ENCODE measurements at regions not wholly inside any gene's neighbourhood (a gene's known extent, or its start where the extent isn't known, plus 50 kb on each side); places are given as distances from the start of the nearest gene placed in this dataset.

DNA sequence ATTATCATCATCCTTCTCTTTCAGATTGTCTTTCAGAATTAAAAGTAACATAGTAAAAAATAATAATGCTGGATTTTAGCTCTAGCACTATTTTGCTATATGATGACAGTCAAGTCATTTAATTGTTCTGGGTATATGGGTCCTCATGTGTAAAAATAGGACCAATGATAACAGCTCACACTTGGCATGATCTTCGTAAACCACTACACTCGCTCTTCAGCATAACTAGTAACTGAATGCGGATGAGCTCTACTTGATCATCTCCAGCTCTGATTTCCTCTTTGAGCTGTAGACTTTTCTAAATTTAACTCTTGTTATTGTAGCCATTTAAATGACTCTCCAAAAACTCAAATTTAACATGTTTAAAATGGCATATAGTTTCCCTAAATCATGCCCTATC is 831.8 kb upstream of the HS3ST1 start:
- Histone ChIP-seq H3K4me1 (ENCODE audit: control insufficient read depth, low read depth, low read length) (no peaks in the 10 kb centered on the region), H3K27me3 (ENCODE audit: control insufficient read depth, insufficient read depth, low read length) (no peaks in the 10 kb centered on the region), H3K9ac (ENCODE audit: low read length) (no peak overlapping the region), H3K27ac (ENCODE audit: low read length) (no peak overlapping the region), H3K36me3 (ENCODE audit: control insufficient read depth, low read depth, low read length) (no peaks in the 10 kb centered on the region), H3K4me3 (ENCODE audit: low read length) (no peak overlapping the region), H3K9me3 (ENCODE audit: control insufficient read depth, low read depth, low read length) (peaks cover 4% of the 10 kb centered on the region)

DNA sequence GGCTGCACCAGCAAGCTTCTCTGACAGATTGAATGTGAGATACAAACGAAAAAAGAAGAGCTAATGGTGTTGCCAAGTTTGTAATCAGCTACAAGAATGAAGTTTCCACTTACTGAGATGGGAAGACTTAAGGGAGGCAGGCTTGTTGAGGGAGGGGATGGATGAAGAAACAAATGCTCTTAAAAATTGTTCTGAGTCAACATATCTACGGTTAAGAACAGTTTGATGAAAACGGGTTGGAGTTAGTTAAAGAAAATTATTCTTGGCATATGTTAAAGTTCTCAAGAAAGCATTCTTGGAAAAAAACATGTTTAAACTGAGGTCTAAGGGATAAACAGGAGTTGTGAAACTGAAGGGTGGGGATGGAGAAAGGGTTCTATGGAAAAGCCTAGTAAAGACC is 816.3 kb upstream of the HS3ST1 start:
- Histone ChIP-seq H3K27ac (ENCODE audit: low read length) (no peak overlapping the region), H3K4me1 (ENCODE audit: control insufficient read depth, low read depth, low read length) (peaks cover 27% of the 10 kb centered on the region), H3K9ac (ENCODE audit: low read length) (no peak overlapping the region), H3K36me3 (ENCODE audit: control insufficient read depth, low read depth, low read length) (no peaks in the 10 kb centered on the region), H3K9me3 (ENCODE audit: control insufficient read depth, low read depth, low read length) (no peaks in the 10 kb centered on the region), H3K4me3 (ENCODE audit: low read length) (no peak overlapping the region), H3K27me3 (ENCODE audit: control insufficient read depth, insufficient read depth, low read length) (no peaks in the 10 kb centered on the region)

DNA sequence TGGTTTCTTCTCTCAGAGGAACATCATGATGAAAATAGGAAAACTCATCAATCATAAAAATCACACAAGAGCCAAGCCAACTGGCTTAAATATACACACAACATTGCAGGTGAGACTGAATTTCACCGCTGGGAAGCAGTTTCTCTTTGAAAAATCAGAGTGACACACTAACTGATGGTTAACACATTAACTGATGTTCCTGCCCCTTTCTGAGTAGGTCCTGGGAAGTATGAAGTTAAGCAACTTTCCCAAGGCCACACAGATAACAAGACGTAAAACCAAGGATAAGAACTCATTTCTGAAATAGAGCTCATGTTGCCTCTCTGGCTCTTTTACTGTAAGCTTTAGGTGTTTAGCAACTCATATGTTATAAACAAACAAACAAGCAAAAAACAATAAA is 813.7 kb upstream of the HS3ST1 start:
- Histone ChIP-seq H3K9me3 (ENCODE audit: control insufficient read depth, low read depth, low read length) (no peaks in the 10 kb centered on the region), H3K4me1 (ENCODE audit: control insufficient read depth, low read depth, low read length) (peaks cover 27% of the 10 kb centered on the region), H3K36me3 (ENCODE audit: control insufficient read depth, low read depth, low read length) (no peaks in the 10 kb centered on the region), H3K27ac (ENCODE audit: low read length) (no peak overlapping the region), H3K27me3 (ENCODE audit: control insufficient read depth, insufficient read depth, low read length) (no peaks in the 10 kb centered on the region), H3K4me3 (ENCODE audit: low read length) (no peak overlapping the region), H3K9ac (ENCODE audit: low read length) (no peak overlapping the region)

DNA sequence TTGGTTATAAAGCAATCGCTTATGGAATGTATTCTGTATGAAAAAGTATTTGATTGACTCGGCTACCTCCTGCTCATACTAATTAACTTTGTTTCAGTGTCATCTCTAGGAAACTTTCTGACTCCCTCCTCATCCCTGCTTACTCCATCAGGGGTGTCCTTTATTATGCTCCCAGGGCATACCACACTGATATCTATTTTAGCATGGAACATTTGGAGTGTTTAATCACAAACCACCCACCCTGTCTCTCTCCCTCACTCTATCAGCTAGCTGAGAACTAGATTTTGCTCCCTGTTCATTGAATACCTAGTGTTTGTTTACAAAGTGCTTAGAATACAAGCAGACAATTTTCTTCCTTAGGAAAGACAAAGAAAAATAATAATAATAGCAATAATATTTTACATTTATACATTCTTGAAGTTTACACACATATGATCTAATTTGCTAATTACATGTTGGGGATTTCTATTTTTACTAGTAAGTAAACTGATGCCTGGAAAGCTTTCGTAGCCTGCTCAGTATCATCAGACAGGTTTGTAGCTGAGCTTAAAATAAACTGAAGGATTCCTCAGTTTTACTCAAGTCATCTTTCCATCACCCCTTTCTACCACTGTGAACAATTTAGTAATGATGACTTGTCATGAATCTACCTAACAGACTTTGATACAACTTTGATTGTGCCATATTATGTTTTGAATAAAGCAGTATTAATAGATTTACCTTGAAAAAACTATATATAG is 811.4 kb upstream of the HS3ST1 start:
- H3K27ac ChIP-seq (ENCODE audit: low read length), result no peak overlapping the region
- no peaks in the 10 kb centered on the region for H3K9me3 ChIP-seq (ENCODE audit: control insufficient read depth, low read depth, low read length)
- H3K36me3 ChIP-seq (ENCODE audit: control insufficient read depth, low read depth, low read length), result no peaks in the 10 kb centered on the region
- no peaks in the 10 kb centered on the region for H3K27me3 ChIP-seq (ENCODE audit: control insufficient read depth, insufficient read depth, low read length)
- H3K9ac ChIP-seq (ENCODE audit: low read length), result no peak overlapping the region
- H3K4me1 ChIP-seq (ENCODE audit: control insufficient read depth, low read depth, low read length), result peaks cover 27% of the 10 kb centered on the region
- no peak overlapping the region for H3K4me3 ChIP-seq (ENCODE audit: low read length)

DNA sequence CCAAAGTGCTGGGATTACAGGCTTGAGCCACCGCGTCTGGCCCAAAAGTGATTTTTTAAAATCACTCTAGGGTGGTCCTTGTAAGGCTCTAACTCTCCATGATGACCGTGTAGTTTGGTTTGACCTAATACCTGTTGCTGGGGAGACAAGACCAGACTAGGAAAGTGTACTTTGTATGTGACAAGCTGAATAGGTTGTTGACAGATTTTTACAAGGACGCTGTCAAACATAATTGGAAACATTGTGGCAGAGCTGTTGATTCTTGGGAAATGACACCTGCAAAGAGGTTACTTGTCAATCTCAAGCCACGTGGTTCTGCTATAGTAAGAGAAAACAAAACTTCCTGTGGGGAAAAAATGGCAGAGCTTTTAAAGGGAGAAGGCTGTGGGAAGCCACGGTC is 802.4 kb upstream of the HS3ST1 start:
- Histone ChIP-seq H3K9ac (ENCODE audit: low read length) (no peak overlapping the region), H3K36me3 (ENCODE audit: control insufficient read depth, low read depth, low read length) (no peaks in the 10 kb centered on the region), H3K27ac (ENCODE audit: low read length) (no peak overlapping the region), H3K4me3 (ENCODE audit: low read length) (no peak overlapping the region), H3K4me1 (ENCODE audit: control insufficient read depth, low read depth, low read length) (no peaks in the 10 kb centered on the region), H3K27me3 (ENCODE audit: control insufficient read depth, insufficient read depth, low read length) (no peaks in the 10 kb centered on the region), H3K9me3 (ENCODE audit: control insufficient read depth, low read depth, low read length) (no peaks in the 10 kb centered on the region)

DNA sequence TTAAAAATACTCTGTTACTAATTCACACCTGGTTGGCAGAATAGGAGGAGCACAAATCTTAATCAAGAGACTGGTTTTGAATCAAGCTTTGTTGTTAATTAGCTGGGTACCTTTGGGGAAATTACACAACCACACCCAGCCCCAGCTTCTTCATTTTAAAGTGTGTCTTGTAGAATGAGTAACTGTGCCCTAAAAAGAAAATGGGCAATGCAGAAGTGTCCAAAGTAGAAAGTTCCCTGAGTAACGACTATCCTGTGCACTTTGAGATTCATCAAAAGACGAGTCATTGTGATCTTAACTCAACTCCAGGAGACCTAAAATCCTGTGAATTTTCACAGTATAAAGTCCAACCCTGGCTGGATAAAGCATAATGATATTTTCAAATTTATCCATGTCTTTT is 792.3 kb upstream of the HS3ST1 start:
- Histone ChIP-seq H3K9me3 (ENCODE audit: control insufficient read depth, low read depth, low read length) (no peaks in the 10 kb centered on the region), H3K27me3 (ENCODE audit: control insufficient read depth, insufficient read depth, low read length) (no peaks in the 10 kb centered on the region), H3K36me3 (ENCODE audit: control insufficient read depth, low read depth, low read length) (no peaks in the 10 kb centered on the region), H3K4me1 (ENCODE audit: control insufficient read depth, low read depth, low read length) (no peaks in the 10 kb centered on the region), H3K27ac (ENCODE audit: low read length) (no peak overlapping the region), H3K9ac (ENCODE audit: low read length) (no peak overlapping the region), H3K4me3 (ENCODE audit: low read length) (no peak overlapping the region)

DNA sequence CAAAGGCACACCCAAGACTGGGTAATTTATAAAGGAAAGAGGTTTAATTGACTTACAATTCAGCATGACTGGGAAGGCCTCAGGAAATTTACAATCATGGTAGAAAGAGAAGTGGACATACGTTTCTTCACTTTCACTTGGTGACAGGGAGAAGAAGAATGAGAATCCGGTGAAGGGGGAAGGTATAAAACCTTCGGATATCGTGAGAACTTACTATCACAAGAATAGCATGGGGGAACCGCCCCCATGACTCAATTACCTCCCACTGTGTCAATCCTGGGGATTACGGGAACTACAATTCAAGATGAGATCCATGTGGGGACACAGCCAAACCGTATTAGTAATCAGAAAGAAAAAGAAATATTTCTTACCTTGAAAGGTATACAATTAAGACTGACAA is 782.9 kb upstream of the HS3ST1 start:
- Histone ChIP-seq H3K27me3 (ENCODE audit: control insufficient read depth, insufficient read depth, low read length) (no peaks in the 10 kb centered on the region), H3K4me3 (ENCODE audit: low read length) (no peak overlapping the region), H3K9ac (ENCODE audit: low read length) (no peak overlapping the region), H3K4me1 (ENCODE audit: control insufficient read depth, low read depth, low read length) (no peaks in the 10 kb centered on the region), H3K27ac (ENCODE audit: low read length) (no peak overlapping the region), H3K36me3 (ENCODE audit: control insufficient read depth, low read depth, low read length) (no peaks in the 10 kb centered on the region), H3K9me3 (ENCODE audit: control insufficient read depth, low read depth, low read length) (no peaks in the 10 kb centered on the region)

DNA sequence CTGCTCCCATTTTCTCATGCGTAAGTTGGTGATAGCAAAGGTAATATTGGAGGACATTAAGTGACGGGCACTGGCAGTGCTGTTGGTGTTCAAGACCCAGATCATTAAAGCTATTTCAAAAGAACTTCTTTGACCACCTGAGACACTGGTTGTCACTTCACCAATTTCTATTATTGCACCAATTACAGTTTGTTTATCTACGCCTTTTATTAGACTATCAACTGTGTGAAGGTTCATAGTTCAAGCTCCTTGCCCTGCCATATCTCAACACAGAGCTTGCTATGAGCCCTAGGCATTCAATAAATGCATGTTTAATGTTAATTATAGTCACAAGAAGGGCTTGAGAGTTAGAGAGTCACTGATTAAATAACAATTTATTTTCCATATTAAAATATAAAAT is 778.7 kb upstream of the HS3ST1 start:
- Histone ChIP-seq H3K36me3 (ENCODE audit: control insufficient read depth, low read depth, low read length) (no peaks in the 10 kb centered on the region), H3K9me3 (ENCODE audit: control insufficient read depth, low read depth, low read length) (no peaks in the 10 kb centered on the region), H3K9ac (ENCODE audit: low read length) (no peak overlapping the region), H3K4me3 (ENCODE audit: low read length) (no peak overlapping the region), H3K27ac (ENCODE audit: low read length) (no peak overlapping the region), H3K4me1 (ENCODE audit: control insufficient read depth, low read depth, low read length) (no peaks in the 10 kb centered on the region), H3K27me3 (ENCODE audit: control insufficient read depth, insufficient read depth, low read length) (no peaks in the 10 kb centered on the region)

DNA sequence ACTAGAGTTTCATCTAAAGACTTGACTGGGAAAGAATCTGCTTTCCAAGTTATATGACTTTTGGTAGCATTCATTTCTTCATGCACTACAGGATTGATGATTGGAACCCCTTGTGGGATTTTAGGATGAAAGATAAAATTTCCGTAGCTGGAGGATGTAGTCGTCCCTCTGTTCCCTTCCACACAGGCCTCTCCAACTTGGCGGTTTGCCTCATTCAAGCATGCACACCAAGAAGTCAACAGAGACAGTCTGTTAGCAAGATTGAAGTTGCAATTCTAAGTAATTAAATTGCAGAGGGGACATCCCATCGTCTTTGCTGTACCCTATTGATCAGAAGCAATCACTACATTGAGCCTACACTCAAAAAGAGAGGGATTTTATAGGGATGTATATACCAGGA is 777.4 kb upstream of the HS3ST1 start:
- Histone ChIP-seq H3K27ac (ENCODE audit: low read length) (no peak overlapping the region), H3K4me1 (ENCODE audit: control insufficient read depth, low read depth, low read length) (no peaks in the 10 kb centered on the region), H3K9me3 (ENCODE audit: control insufficient read depth, low read depth, low read length) (no peaks in the 10 kb centered on the region), H3K4me3 (ENCODE audit: low read length) (no peak overlapping the region), H3K9ac (ENCODE audit: low read length) (no peak overlapping the region), H3K27me3 (ENCODE audit: control insufficient read depth, insufficient read depth, low read length) (no peaks in the 10 kb centered on the region), H3K36me3 (ENCODE audit: control insufficient read depth, low read depth, low read length) (no peaks in the 10 kb centered on the region)

DNA sequence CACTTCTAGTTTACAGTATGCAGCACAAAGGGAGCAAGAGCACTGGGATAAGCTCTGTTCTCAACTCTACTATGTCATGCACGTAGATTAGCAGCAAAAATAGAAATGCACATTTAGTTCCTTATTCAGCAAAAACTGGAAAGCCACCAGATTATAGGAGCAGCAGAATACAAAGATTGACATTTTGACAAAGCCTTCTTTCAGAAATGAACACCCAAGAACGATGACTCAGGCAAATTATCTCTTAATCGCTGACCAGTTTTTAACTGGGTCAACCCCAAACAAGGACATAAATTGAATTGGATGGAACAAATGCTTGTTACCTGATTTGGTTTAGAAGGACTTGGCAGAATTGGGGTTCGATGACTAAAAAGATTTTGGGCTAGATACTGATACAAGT is 775.3 kb upstream of the HS3ST1 start:
- Histone ChIP-seq H3K9ac (ENCODE audit: low read length) (no peak overlapping the region), H3K4me1 (ENCODE audit: control insufficient read depth, low read depth, low read length) (peaks cover 4% of the 10 kb centered on the region), H3K9me3 (ENCODE audit: control insufficient read depth, low read depth, low read length) (no peaks in the 10 kb centered on the region), H3K27ac (ENCODE audit: low read length) (no peak overlapping the region), H3K27me3 (ENCODE audit: control insufficient read depth, insufficient read depth, low read length) (no peaks in the 10 kb centered on the region), H3K4me3 (ENCODE audit: low read length) (no peak overlapping the region), H3K36me3 (ENCODE audit: control insufficient read depth, low read depth, low read length) (no peaks in the 10 kb centered on the region)

DNA sequence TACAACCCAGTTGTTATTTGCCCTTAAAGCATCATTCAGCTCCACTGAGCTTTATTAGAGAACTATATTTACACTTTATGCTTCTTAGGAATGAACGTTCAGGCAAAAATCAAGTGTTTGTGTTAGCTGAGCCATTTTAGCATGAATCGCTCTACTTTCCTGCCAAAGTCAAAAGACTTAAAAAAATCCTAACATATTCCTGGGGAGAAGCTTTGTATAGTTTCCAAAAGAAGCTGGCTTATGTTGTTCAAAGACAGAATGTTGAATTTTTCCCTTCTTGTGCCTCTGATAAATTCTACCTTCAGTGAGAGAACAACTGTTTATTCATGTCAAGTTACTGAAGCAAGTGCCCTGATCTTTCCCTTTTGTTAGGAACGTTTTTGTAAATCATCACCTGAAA is 771.5 kb upstream of the HS3ST1 start:
- peaks cover 4% of the 10 kb centered on the region for H3K4me1 ChIP-seq (ENCODE audit: control insufficient read depth, low read depth, low read length)
- H3K9me3 ChIP-seq (ENCODE audit: control insufficient read depth, low read depth, low read length), result no peaks in the 10 kb centered on the region
- H3K4me3 ChIP-seq (ENCODE audit: low read length), result no peak overlapping the region
- H3K27me3 ChIP-seq (ENCODE audit: control insufficient read depth, insufficient read depth, low read length), result no peaks in the 10 kb centered on the region
- no peaks in the 10 kb centered on the region for H3K36me3 ChIP-seq (ENCODE audit: control insufficient read depth, low read depth, low read length)
- H3K27ac ChIP-seq (ENCODE audit: low read length), result no peak overlapping the region
- H3K9ac ChIP-seq (ENCODE audit: low read length), result no peak overlapping the region

DNA sequence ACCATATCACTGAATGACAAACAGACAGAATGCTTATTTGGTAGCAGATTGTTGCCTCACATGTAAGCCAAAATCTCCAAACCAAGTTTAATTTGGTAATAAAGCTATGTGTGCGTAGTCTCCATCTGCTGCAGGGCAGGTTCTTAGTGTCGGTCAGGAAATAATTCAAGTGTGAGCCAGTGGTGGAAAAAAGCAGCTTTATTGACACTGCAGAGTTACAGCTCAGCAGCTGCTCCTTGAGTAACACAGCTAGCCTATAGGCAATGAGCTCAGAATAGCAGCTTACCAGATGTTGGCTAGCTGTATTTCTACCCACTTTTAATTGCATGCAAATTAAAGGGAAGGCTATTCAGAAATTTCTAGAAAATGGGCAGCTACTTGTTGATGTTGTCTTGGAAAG is 757.8 kb upstream of the HS3ST1 start:
- no peaks in the 10 kb centered on the region for H3K9me3 ChIP-seq (ENCODE audit: control insufficient read depth, low read depth, low read length)
- H3K27me3 ChIP-seq (ENCODE audit: control insufficient read depth, insufficient read depth, low read length), result no peaks in the 10 kb centered on the region
- H3K27ac ChIP-seq (ENCODE audit: low read length), result no peak overlapping the region
- no peaks in the 10 kb centered on the region for H3K36me3 ChIP-seq (ENCODE audit: control insufficient read depth, low read depth, low read length)
- no peak overlapping the region for H3K9ac ChIP-seq (ENCODE audit: low read length)
- no peaks in the 10 kb centered on the region for H3K4me1 ChIP-seq (ENCODE audit: control insufficient read depth, low read depth, low read length)
- H3K4me3 ChIP-seq (ENCODE audit: low read length), result no peak overlapping the region

All from iPS-18a (cell line).